Lower leg skin (tissue), 4 donors: ENCODE measurements at regions not wholly inside any gene's neighbourhood (a gene's known extent, or its start where the extent isn't known, plus 50 kb on each side); places are given as distances from the start of the nearest gene placed in this dataset.

Experiments
- DNase-seq, 2 donors: peaks; one replicate each; pipeline ENCODE4 v3.0.0-alpha.2; 2019; ENCODE audit warnings: low spot score in 2 of 2
- H3K4me3 ChIP-seq: fragments of 200-600 bp; sonication (generic); 2 replicates; pipeline ENCODE4 v1.5.1; 2017; ENCODE audit warnings: mild to moderate bottlenecking, low read depth; ENCODE audit not compliant: poor library complexity, severe bottlenecking
- POLR2A ChIP-seq, 2 donors: fragments of 450-650 bp; IDR thresholded peaks; one replicate each; pipeline ENCODE4 v1.6.1; 2016 to 2017; ENCODE audit warnings: antibody characterized with exemption in 2 of 2, mild to moderate bottlenecking in 1 of 2, moderate library complexity in 1 of 2
- WGBS, 2 donors: methylation state at CpG; one replicate each; pipeline ENCODE4 v1.1.5; 2018; 5-methylcytosine and 5-hydroxymethylcytosine counted together
- intact Hi-C: fragments of 100-400 bp; cut with DNase I; formaldehyde crosslinking; loops from one replicate; pipeline ENCODE4 v1.15.0; 2023; ENCODE audit warnings: low total_unique reads
- TF ChIP-seq, protein P1 (sequence below), 3 donors: fragments of 450-650 bp; IDR thresholded peaks; one replicate each; pipeline ENCODE4 v1.5.1; 2016; ENCODE audit warnings: antibody characterized with exemption in 3 of 3, mild to moderate bottlenecking in 3 of 3, moderate library complexity in 2 of 3

DNA sequence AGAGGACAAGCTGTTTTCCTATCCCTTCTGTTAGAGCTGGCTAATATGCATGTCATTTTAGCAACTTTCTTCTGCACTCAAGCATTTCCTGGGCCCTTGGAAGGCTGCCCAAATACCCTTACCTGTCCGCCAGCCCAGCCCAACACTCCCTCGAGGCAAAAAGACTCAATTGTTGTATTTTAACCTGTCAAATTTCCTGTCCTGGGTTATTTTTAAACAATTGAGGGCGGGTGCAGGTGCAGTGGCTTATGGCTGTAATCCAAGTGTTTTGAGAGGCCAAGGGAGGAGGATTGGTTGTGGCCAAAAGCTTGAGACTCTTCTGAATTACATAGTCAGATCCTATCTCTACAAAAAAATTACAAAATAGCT is 125.0 kb upstream of the ARHGAP28 start:
- 47 to 50% methylated on average over 3 of the region's 3 CpGs for WGBS, 2 donors
- TF ChIP-seq POLR2A (IDR thresholded peaks at IDR 0.05), result no peak
- TF ChIP-seq, protein P1, sequence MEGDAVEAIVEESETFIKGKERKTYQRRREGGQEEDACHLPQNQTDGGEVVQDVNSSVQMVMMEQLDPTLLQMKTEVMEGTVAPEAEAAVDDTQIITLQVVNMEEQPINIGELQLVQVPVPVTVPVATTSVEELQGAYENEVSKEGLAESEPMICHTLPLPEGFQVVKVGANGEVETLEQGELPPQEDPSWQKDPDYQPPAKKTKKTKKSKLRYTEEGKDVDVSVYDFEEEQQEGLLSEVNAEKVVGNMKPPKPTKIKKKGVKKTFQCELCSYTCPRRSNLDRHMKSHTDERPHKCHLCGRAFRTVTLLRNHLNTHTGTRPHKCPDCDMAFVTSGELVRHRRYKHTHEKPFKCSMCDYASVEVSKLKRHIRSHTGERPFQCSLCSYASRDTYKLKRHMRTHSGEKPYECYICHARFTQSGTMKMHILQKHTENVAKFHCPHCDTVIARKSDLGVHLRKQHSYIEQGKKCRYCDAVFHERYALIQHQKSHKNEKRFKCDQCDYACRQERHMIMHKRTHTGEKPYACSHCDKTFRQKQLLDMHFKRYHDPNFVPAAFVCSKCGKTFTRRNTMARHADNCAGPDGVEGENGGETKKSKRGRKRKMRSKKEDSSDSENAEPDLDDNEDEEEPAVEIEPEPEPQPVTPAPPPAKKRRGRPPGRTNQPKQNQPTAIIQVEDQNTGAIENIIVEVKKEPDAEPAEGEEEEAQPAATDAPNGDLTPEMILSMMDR (IDR thresholded peaks at IDR 0.05), result no peak
- no peak for DNase-seq
- H3K4me3 ChIP-seq, result no peak overlapping the region
- intact Hi-C loops, result no loop called here

GRCh38 chr18:6605115-6605869 is 124.2 kb upstream of the ARHGAP28 start:
- H3K4me3 ChIP-seq, result no peak overlapping the region
- DNase-seq, result no peak
- WGBS, 2 donors, result 64 to 71% methylated on average over 6 of the region's 6 CpGs
- TF ChIP-seq, protein P1 (IDR thresholded peaks at IDR 0.05), result no peak
- no peak for TF ChIP-seq POLR2A (IDR thresholded peaks at IDR 0.05)
- intact Hi-C loops, result no loop called here

GRCh38 chr18:6606411-6607085 is 123.0 kb upstream of the ARHGAP28 start:
- DNase-seq, result no peak
- H3K4me3 ChIP-seq, result no peak overlapping the region
- TF ChIP-seq, protein P1 (IDR thresholded peaks at IDR 0.05), result no peak
- no peak for TF ChIP-seq POLR2A (IDR thresholded peaks at IDR 0.05)
- intact Hi-C loops, result no loop called here
- 81 to 83% methylated on average over 4 of the region's 4 CpGs for WGBS, 2 donors

GRCh38 chr18:6607343-6607742 is 122.2 kb upstream of the ARHGAP28 start:
- intact Hi-C loops, result no loop called here
- TF ChIP-seq, protein P1 (IDR thresholded peaks at IDR 0.05), result no peak
- TF ChIP-seq POLR2A (IDR thresholded peaks at IDR 0.05), result no peak
- 54 to 62% methylated on average over 6 of the region's 6 CpGs for WGBS, 2 donors
- DNase-seq, result no peak
- no peak overlapping the region for H3K4me3 ChIP-seq

DNA sequence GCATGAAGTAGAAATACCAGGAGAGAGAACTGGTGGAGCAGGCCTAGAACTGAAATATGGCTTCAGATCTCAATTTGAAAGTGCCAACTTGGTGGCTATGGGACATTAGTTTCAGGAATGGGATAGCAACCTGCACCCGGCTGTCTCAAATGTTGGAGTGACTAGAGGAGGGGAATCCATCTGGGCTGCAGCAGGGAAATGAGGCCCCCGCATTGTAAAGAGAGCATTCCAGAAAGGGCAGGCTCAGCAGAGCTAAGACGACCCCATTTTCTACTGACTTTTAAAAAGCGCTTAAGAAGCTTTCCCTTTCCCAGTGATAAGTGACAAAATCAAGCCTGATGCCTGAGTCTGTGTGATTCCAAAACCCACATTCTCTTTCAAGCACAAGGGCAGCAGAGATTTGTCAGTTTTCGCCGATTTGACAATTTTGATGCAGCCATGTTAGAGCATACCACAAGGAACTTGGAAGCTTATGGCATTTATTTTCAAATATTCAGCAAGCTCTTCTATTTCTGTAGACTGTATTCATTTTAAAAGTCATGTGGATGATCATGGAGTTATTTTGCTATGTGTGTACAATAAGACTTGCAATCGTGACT is 119.8 kb upstream of the ARHGAP28 start:
- H3K4me3 ChIP-seq, result no peak overlapping the region
- WGBS, 2 donors, result 80 to 83% methylated on average over 7 of the region's 7 CpGs
- no peak for TF ChIP-seq POLR2A (IDR thresholded peaks at IDR 0.05)
- TF ChIP-seq, protein P1 (IDR thresholded peaks at IDR 0.05), result no peak
- intact Hi-C loops, result no loop called here
- DNase-seq, result no peak
